Testis (tissue), 2 donors: ENCODE measurements at regions not wholly inside any gene's neighbourhood (a gene's known extent, or its start where the extent isn't known, plus 50 kb on each side); places are given as distances from the start of the nearest gene placed in this dataset.

Source experiments
- CTCF ChIP-seq, 3 experiments: fragments of 450-650 bp in 2 of 3; fragments of 200-600 bp in 1 of 3; sonication (generic) in 1 of 3; IDR thresholded peaks; one replicate each; pipeline ENCODE4 v1.5.1; 2016 to 2019; ENCODE audit warnings: antibody characterized with exemption in 3 of 3, mild to moderate bottlenecking in 2 of 3, moderate library complexity in 1 of 3
- POLR2A ChIP-seq: fragments of 450-650 bp; IDR thresholded peaks from one replicate; pipeline ENCODE4 v1.6.1; 2017; ENCODE audit warnings: antibody characterized with exemption, mild to moderate bottlenecking, moderate library complexity

DNA sequence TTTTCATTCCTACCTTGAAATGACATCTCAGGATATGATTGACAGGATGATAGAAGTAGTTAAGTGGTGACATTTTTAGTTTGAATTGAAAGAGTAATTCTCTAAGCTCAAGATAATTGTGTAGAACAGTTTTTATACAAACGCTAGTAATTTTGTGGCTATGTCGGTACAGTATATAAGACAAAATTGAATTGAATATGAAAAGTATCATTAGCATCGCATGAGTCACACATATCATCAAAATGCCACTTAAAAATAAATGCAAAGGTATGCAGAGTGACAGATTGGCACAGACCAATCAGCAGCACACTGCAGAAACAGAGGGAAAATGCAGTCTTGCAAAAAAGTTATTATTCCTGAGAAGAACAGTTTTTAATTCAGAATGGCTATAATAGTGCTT is 608.2 kb upstream of the NETO1 start:
- TF ChIP-seq CTCF (IDR thresholded peaks at IDR 0.05), result no peak
- no peak for TF ChIP-seq POLR2A
